HepG2 (cell line): ENCODE measurements at regions not wholly inside any gene's neighbourhood (a gene's known extent, or its start where the extent isn't known, plus 50 kb on each side); places are given as distances from the start of the nearest gene placed in this dataset.

Source experiments
- BCL6 ChIP-seq: IDR thresholded peaks from 2 replicates; pipeline ENCODE4 v1.6.1; 2016; ENCODE audit warnings: missing genetic modification reagents, missing compliant biosample characterization
- BHLHE40 ChIP-seq: IDR thresholded peaks from 2 replicates; pipeline ENCODE4 v1.6.1; 2011; ENCODE audit warnings: low read length, improper control_type of control experiment
- DBP ChIP-seq: sonication (generic); formaldehyde crosslinking; IDR thresholded peaks from 2 replicates; pipeline ENCODE4 v1.4.0; 2020; ENCODE audit warnings: missing genetic modification reagents; ENCODE audit errors: not compliant biosample characterization
- DPF2 ChIP-seq: sonication (generic); formaldehyde crosslinking; IDR thresholded peaks from 2 replicates; pipeline ENCODE4 v1.4.0; 2020; ENCODE audit warnings: mild to moderate bottlenecking, low read depth, missing genetic modification reagents, borderline replicate concordance
- FOXA1 ChIP-seq, 2 experiments: fragments of 450-650 bp in 1 of 2; sonication (generic) in 1 of 2; formaldehyde crosslinking in 1 of 2; IDR thresholded peaks; 2 replicates each; pipeline versions ENCODE4 v1.4.0 to v1.6.1; 2016 to 2020; ENCODE audit warnings: missing genetic modification reagents in 1 of 2
- HMG20B ChIP-seq: conservative IDR thresholded peaks from 2 replicates; pipeline ENCODE4 v1.6.1; 2016; ENCODE audit warnings: missing genetic modification reagents, missing compliant biosample characterization
- HNRNPL ChIP-seq: fragments of 200-400 bp; formaldehyde crosslinking; IDR thresholded peaks from 2 replicates; pipeline ENCODE4 v1.6.1; 2017; ENCODE audit warnings: mild to moderate bottlenecking, low read depth, low read length
- HNRNPLL ChIP-seq: fragments of 200-400 bp; formaldehyde crosslinking; IDR thresholded peaks from 2 replicates; pipeline ENCODE4 v1.6.1; 2017; ENCODE audit warnings: mild to moderate bottlenecking, low read depth, low read length; ENCODE audit not compliant: poor library complexity, severe bottlenecking
- LCORL ChIP-seq, 2 experiments: fragments of 450-650 bp in 1 of 2; sonication (generic) in 1 of 2; formaldehyde crosslinking in 1 of 2; IDR thresholded peaks; 2 replicates each; pipeline versions ENCODE4 v1.5.0 to v1.6.1; 2017 to 2020; ENCODE audit warnings: antibody characterized with exemption in 1 of 2, missing genetic modification reagents in 1 of 2
- MYC ChIP-seq: sonication (generic); formaldehyde crosslinking; IDR thresholded peaks from 2 replicates; pipeline ENCODE4 v1.9.0; 2021; ENCODE audit warnings: missing genetic modification reagents, borderline replicate concordance
- MYPOP ChIP-seq: sonication (generic); formaldehyde crosslinking; IDR thresholded peaks from 2 replicates; pipeline ENCODE4 v1.8.1; 2023; ENCODE audit warnings: mild to moderate bottlenecking, moderate library complexity, missing genetic modification reagents
- NCOA1 ChIP-seq: sonication (generic); formaldehyde crosslinking; IDR thresholded peaks from 2 replicates; pipeline ENCODE4 v1.9.0; 2021; ENCODE audit warnings: missing genetic modification reagents
- SRY ChIP-seq: sonication (generic); formaldehyde crosslinking; IDR thresholded peaks from 2 replicates; pipeline ENCODE4 v1.8.0; 2022; ENCODE audit warnings: mild to moderate bottlenecking, missing genetic modification reagents
- TBX2 ChIP-seq: sonication (generic); formaldehyde crosslinking; IDR thresholded peaks from 2 replicates; pipeline ENCODE4 v1.5.0; 2020; ENCODE audit warnings: missing genetic modification reagents, mild to moderate bottlenecking, borderline replicate concordance
- TIGD3 ChIP-seq: sonication (generic); formaldehyde crosslinking; IDR thresholded peaks from 2 replicates; pipeline ENCODE4 v1.5.1; 2020; ENCODE audit warnings: mild to moderate bottlenecking, missing genetic modification reagents, borderline replicate concordance
- ZFX ChIP-seq: sonication (generic); formaldehyde crosslinking; IDR thresholded peaks from 2 replicates; pipeline ENCODE4 v1.4.0; 2020; ENCODE audit warnings: mild to moderate bottlenecking, low read depth, missing genetic modification reagents, moderate library complexity
- ZNF205 ChIP-seq: IDR thresholded peaks from 2 replicates; pipeline ENCODE4 v1.6.1; 2018; ENCODE audit warnings: missing biosample characterization, missing genetic modification reagents
- ZNF326 ChIP-seq: sonication (generic); formaldehyde crosslinking; IDR thresholded peaks from 2 replicates; pipeline ENCODE4 v1.4.0; 2020; ENCODE audit warnings: missing genetic modification reagents, borderline replicate concordance
- ZNF549 ChIP-seq: sonication (generic); formaldehyde crosslinking; IDR thresholded peaks from 2 replicates; pipeline ENCODE4 v1.5.0; 2020; ENCODE audit warnings: missing genetic modification reagents
- ZNF674 ChIP-seq: sonication (generic); formaldehyde crosslinking; IDR thresholded peaks from 2 replicates; pipeline ENCODE4 v1.5.0; 2020; ENCODE audit warnings: low read depth, mild to moderate bottlenecking, missing genetic modification reagents
- ZNF737 ChIP-seq: sonication (generic); formaldehyde crosslinking; IDR thresholded peaks from 2 replicates; pipeline ENCODE4 v1.5.0; 2020; ENCODE audit warnings: missing genetic modification reagents, mild to moderate bottlenecking, borderline replicate concordance
- ZNF761 ChIP-seq: sonication (generic); formaldehyde crosslinking; conservative IDR thresholded peaks from 2 replicates; pipeline ENCODE4 v1.4.0; 2020; ENCODE audit warnings: mild to moderate bottlenecking, missing genetic modification reagents
- ZNF782 ChIP-seq: sonication (generic); formaldehyde crosslinking; IDR thresholded peaks from 2 replicates; pipeline ENCODE4 v1.4.0; 2020; ENCODE audit warnings: missing genetic modification reagents, mild to moderate bottlenecking, borderline replicate concordance
- TF ChIP-seq, protein P1 (sequence below): sonication (generic); formaldehyde crosslinking; IDR thresholded peaks from 2 replicates; pipeline ENCODE4 v1.5.0; 2020; ENCODE audit warnings: missing genetic modification reagents
- TF ChIP-seq, protein P2 (sequence below): sonication (generic); formaldehyde crosslinking; IDR thresholded peaks from 2 replicates; pipeline ENCODE4 v1.5.0; 2020; ENCODE audit warnings: missing genetic modification reagents
- TF ChIP-seq, protein P3 (sequence below): sonication (generic); formaldehyde crosslinking; IDR thresholded peaks from 2 replicates; pipeline ENCODE4 v1.4.0; 2020; ENCODE audit warnings: missing genetic modification reagents

GRCh38 chr2:9778012-9778411 lies 65.3 kb upstream of the TAF1B start (continued):
- TF ChIP-seq HNRNPLL (peak; percentile 25), HNRNPL (peak; percentile 100), BHLHE40 (peak; percentile 44), TIGD3 (no peak), ZNF737 (CRISPR knock-in tag) (no peak), LCORL (IDR thresholded peaks at IDR 0.05) (no peak), LCORL (CRISPR knock-in tag; IDR thresholded peaks at IDR 0.05) (no peak), TBX2 (CRISPR knock-in tag) (no peak), NCOA1 (CRISPR knock-in tag) (no peak), FOXA1 (IDR thresholded peaks at IDR 0.05) (no peak), FOXA1 (CRISPR knock-in tag; IDR thresholded peaks at IDR 0.05) (no peak), DBP (CRISPR knock-in tag) (no peak), SRY (no peak), ZNF674 (no peak), BCL6 (no peak), HMG20B (no peak), MYC (peak; percentile 57; the same call in 1 of the 2 replicates), ZNF761 (CRISPR knock-in tag) (no peak), MYPOP (no peak), ZNF205 (no peak), DPF2 (CRISPR knock-in tag) (no peak), ZNF782 (no peak), ZNF326 (no peak), ZNF549 (CRISPR knock-in tag) (no peak), ZFX (CRISPR knock-in tag) (no peak)
- TF ChIP-seq, protein P1, sequence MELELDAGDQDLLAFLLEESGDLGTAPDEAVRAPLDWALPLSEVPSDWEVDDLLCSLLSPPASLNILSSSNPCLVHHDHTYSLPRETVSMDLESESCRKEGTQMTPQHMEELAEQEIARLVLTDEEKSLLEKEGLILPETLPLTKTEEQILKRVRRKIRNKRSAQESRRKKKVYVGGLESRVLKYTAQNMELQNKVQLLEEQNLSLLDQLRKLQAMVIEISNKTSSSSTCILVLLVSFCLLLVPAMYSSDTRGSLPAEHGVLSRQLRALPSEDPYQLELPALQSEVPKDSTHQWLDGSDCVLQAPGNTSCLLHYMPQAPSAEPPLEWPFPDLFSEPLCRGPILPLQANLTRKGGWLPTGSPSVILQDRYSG (CRISPR knock-in tag), result no peak
- TF ChIP-seq, protein P2, sequence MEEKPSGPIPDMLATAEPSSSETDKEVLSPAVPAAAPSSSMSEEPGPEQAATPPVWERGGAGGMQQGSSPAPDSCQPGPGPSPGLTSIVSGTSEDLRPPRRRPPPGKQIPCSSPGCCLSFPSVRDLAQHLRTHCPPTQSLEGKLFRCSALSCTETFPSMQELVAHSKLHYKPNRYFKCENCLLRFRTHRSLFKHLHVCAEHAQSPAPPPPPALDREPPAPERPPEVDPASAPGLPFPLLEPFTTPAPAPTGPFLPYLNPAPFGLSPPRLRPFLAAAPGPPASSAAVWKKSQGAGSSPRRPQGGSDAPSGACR (CRISPR knock-in tag), result no peak
- TF ChIP-seq, protein P3, sequence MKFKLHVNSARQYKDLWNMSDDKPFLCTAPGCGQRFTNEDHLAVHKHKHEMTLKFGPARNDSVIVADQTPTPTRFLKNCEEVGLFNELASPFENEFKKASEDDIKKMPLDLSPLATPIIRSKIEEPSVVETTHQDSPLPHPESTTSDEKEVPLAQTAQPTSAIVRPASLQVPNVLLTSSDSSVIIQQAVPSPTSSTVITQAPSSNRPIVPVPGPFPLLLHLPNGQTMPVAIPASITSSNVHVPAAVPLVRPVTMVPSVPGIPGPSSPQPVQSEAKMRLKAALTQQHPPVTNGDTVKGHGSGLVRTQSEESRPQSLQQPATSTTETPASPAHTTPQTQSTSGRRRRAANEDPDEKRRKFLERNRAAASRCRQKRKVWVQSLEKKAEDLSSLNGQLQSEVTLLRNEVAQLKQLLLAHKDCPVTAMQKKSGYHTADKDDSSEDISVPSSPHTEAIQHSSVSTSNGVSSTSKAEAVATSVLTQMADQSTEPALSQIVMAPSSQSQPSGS, result no peak
